HPDE6-E6E7 (cell line): ENCODE measurements at regions not wholly inside any gene's neighbourhood (a gene's known extent, or its start where the extent isn't known, plus 50 kb on each side); places are given as distances from the start of the nearest gene placed in this dataset.

Experiments used
- DNase-seq: peaks from one replicate; pipeline ENCODE4 v3.0.0; 2011; ENCODE audit warnings: missing footprints; ENCODE audit errors: extremely low spot score

DNA sequence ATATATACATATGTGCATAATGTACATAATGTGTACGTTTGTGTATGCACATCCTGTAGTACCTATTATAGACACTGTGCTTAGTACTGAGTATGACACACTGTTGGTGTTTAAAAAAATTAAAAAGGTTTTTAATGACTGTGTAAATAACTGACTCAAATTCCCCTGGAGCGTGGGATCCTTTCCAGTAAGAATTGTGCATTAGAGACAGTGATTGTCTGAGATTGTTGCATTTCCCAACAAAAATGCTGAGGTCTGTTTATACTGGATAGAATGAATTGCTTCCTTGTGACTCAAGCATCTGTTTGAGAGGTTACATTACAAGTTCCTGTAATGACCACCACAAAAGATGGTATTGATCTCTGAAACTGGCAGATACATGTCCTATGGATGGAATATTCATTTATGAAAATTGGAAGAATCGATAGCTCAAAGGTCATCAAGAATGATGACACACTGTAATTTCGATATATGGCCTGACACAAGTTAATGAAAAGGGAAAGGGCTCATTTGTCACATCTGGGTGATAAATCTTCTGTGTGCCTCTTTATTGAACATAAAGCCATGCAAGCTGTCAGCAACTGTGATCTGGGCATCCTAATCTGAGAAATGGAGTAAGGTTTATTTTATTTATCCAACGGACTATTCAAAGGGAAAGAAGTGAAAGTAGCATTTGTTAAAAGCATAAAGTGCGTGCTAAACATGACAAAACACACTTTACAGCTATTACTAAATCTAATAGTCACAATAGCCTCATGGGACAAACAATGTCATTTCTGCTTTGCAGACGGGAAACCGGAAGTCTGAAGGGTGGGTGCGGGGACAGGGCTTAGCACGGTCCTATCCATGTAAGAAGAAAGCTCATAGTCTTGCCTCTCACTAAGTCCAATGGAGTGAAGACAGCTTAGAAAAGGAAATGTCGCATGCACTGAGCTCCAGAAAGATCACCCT lies 228.8 kb downstream of the CDH11 start:
- DNase-seq, result no peak

DNA sequence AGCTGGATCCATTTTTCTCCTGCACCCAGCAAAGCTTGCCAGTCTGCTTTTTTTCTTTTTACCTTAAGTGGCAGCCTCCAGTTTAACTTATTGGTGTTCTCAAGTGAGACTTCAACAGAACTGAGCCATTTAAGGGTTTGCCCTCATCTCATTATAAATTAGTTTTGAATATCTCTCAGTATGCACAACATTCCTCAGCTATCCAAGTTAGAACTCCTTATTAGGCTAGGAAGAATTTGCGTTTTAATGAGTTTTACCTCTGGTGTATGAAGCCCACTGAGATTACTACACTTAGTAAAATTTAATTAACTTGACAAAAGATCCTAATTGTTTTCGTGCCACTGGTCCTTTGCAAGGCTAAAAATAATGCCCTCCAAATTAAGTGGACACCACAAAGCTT lies 232.4 kb downstream of the CDH11 start:
- DNase-seq, result no peak

DNA sequence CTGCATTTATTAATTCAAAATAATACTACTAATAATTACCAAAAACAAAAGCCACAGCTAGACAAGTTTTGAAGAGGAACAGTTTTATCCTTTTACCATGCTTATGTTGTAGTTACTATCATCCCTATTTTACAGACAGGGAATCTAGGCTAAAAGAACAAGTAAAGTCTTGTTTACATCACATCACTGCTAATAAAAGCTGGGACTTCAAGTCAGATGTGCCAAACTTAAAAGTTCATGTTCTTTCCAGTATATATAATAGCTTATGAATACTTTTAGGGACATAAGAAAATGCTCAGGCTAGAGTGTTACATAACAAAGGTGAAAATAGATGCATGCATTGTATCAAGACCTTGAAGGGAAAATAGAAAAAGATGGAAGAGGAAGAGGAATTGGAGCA lies 234.2 kb downstream of the CDH11 start:
- no peak for DNase-seq

DNA sequence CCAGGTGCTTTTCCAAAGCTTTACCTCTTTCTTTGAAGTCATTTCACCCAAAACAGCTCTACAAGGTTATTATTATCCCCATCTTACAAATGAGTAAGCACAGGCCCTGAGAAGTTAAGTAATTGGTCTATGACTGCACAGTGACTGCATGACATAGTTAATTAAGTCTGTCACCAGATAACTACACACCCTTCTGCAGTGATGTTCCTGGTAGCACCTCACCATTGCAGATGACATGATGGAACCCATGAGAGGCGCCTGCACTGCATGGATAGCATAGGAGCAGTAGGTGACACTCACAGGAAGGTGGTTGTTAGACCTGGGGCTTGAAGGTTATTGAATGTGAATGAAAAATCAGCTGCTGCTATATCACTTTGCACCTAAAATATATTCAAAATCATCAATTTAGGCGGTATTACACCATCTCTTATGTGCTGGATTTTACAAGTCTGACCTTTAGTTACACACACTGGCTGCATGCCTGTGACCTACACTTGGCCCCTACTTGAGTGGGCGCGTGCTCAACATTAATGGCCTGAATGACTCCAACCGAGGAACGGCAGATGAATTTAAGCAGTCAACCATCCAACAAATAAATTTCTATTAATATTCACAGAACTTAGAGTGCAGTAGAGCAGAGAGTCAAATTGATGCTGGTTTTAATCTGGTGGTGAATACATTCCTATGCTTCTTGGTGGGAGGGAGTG lies 239.6 kb downstream of the CDH11 start:
- no peak for DNase-seq

DNA sequence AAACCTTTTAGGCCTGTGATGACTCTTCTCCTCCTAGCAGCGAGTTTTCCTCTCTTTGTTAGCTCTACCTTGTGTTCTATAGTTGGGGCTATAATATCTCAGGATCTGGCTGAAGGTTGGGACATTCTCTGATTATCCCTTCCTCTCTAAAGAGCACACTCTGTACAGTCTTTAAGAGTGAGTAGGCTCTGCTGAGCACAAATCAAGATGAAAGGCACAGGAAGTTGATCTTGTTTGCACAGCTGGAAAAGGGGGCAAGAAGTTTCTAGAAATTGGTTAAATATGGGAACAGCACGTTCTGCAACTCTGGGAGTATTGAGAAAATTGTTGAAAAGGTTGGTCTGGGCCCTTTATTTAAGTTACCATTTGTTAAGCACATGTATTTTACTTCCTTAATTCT lies 240.9 kb downstream of the CDH11 start:
- no peak for DNase-seq

DNA sequence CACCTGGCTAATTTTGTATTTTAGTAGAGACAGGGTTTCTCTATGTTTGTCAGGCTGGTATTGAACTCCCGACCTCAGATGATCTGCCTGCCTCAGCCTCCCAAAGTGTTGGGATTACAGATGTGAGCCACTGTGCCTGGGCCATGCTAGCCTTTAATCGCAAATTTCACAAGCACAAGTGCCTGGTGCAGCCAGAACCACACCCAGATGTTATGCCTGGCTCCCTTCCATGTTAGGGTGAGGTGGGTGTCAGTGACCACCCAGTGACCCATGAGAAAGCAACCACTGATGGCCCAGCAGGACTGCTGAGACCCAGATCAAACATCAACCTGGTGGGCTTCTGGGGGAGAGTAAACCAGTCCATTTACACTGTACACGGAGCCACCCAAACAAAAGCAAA lies 241.9 kb downstream of the CDH11 start:
- DNase-seq, result no peak

DNA sequence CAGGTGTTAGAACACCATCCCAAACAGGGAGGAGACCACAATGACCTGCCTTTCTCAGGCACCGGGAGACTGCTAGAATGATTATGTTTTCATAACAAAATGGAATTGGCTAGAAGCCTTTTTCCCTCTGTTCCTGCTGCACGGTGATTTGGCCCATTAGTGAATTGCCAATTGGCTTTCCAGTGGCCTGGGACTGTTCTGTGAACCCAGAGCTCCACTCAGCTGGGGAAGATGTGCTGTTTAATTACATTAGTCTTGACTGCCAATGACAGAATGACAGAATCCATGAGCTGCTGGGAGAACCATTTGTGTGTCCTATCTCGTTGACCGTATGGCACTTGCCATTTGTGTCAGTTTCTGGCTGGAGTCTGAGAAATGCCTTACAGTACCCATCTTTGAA lies 242.9 kb downstream of the CDH11 start:
- no peak for DNase-seq

DNA sequence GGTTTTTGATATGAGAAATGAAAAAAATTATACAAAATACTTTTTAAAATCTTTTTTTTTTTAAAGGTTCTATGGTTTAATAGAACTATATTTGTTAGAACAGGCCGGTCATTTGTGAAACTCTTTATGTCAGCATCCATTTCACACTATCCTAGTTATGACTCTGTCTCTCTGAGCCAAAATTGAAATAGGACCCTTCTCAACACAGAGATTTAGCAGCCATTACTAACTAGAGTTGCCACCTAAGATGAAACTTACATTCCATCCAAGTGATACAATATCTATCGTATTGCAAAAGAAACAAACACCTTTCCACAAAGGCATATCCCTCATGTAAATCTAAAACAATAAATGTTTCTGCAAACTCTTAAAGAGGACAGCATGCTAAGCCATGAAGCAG lies 249.8 kb downstream of the CDH11 start:
- DNase-seq, result no peak

DNA sequence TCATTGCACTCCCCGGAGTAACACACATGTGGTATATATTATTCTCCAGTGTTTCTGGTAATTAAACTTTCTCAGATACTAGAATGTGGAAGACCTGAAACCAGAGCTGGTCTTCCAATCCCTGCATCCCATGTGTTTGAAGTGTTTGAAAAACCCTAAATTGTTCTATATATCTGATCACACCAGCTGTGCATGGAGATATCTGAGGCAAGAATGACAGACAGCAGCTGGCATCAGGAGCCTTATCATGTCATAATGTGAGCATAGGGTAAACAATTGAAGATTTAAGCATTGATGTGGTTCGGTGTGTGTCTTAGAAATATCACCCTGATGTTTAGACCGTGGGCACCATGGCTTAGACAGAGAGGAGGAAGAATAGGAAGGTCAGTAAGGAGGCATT lies 251.0 kb downstream of the CDH11 start:
- no peak for DNase-seq

DNA sequence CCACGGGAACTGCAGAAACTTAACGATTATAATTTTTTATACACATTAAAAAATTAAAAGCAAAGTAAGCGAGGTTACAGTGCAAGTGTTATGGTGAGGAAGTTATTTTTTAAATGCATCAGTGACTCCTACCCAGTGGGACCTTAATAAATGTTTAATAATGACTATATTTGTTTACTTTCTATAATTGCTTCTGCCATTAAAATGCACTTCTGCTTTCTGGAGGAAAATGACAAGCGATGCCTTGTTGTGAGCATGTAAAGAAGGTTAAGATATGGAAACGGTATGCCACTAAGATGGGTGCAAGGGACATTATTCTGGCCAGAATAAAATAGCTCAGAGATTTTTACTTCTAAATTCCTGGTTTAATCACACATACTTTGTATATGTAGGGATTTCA lies 252.1 kb downstream of the CDH11 start:
- no peak for DNase-seq

DNA sequence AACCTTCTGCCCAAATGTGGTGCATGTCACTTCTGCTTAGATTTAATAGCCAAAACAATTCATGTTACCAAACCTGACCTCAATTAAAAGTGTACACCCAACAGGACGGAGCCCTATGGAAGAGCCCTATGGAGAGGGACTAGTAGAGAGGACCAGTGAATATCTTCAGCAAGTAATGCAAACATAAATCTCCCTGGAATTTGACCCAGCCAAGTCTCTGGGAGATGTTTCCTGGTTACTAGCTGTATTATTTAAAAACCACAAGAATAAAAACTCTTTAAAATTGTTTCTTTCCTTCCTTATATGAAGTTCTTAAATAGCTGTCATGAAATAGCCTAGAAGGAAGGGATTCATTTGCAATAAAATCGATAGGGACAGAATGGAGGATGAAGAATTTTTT lies 255.8 kb downstream of the CDH11 start:
- no peak for DNase-seq

DNA sequence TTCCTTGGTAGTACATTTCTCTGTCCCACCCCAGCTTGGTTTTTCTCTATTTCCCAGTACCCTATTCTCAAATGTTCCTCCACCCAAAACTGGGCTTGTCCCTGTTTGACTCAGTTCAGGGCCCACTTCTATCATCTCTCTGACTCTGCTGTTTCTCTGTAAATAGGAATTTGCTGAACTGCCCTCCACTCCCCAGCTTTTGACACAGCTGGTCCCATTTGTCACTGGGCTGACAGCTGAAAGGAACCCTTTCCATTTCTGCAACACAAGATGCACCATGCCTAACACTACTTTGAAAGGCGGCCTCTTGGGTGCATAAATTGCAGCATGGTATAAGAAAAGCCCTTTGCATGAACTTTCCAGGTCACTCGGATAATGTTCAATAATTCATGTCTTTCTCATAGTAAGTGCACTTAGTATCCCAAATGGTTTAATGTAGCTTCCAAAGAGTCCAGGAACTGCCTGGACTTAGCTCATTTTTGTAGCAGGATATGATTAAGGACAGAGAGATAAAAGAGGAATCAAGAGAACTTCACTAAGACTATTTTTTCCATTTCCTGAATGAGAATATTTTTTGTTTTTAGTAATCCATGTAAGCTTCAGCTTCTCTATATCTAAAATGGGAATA lies 256.7 kb downstream of the CDH11 start:
- DNase-seq, result no peak

DNA sequence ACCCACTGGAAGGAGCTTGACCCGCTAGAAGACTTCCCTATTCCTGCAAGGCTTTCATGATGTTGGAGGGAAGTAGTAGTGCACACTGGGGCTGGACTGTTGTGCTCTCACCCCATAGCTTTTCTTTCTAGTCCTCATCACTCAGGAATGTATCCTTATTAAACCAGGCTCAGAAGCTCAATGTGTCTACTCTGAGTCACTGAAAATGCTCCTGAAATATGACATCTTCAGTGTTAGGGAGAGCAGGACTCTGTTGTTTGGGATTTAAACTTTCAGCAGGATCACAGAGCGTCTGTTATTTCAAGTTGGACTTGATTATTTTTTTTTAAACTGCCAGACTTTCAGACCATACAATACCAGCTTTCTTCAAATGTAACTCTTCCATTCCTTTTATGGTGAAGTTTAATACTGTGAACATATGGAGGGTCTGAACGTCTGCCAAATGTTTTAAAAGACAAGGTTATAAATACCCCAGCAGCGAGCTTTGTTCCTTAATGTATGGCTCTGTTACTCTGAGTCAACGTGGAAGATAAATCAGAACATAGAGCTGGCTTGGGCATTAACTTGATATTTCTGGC lies 257.5 kb downstream of the CDH11 start:
- no peak for DNase-seq

DNA sequence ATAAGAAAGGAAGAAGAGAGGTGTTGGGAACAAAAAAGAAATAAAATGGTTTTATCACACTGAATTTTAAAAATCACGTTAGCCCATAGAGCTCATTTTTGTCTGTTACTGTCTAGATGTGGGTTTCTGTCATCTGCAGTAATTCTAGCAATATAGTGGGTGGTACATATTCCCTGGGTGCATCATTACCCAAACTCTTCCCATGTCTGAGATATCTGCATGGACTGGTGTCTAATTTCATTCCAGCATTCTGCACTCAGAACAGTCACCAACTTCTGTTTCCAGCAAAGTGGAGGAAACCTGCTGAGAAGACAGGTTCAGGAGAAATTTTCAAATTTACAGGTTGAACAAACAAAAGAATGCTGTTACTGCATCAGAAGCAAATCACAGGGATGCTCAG lies 263.8 kb downstream of the CDH11 start:
- no peak for DNase-seq

DNA sequence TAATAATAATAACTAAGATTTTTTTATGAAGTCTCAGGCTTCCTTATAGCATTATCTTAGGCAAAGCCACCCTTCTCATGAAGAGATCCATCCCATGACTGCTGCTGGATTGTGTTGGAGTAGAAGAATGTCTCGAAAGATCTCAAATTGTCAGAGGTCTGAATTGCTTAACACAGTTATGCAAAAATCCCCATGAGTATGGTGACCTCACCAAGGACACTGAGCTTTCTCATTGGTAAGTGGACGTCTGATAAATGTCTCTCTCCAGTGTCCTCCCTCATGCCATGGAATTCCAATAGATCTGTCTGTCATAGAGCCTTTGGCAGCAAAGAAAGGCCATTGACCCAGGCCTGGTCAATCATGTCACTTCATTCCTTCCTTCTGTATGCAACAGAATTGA lies 264.5 kb downstream of the CDH11 start:
- no peak for DNase-seq

DNA sequence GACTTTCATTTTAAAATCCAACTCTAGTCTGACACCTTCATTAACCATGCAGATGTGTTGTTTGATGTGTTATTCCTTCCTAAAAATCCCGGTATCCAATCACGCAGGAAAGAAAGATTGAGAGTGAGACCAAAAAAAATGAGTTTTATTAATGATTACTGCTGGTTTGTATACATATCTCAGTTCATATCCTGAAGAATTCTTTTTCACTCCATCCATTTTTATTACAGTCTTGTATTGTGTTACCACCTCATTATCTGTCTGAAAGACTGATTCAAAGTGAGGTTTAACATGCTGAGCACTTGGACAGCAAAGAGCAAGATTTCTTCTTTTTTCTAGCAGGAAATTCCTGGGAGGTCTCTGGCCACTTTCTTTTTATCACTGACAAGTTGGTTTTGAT lies 268.3 kb downstream of the CDH11 start:
- DNase-seq, result no peak

DNA sequence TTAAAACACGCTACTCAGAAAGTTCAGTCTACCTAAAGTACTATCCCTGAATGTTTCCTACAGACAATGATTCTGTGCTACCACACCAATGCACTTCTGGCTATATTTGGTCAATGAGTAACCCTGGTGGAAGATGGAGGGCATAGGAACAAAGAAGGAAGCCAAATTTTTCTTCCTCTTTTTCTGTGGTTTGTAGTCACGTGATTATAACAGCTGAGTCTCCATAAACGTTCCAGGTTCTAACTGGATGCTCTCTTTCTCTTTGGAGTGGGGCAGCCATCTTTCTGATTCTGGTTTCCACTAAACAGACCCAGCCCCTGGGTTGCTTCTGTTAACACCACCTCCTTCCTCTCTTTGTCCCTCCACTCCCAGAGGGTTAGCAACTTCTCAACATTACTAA lies 274.9 kb downstream of the CDH11 start:
- DNase-seq, result no peak

DNA sequence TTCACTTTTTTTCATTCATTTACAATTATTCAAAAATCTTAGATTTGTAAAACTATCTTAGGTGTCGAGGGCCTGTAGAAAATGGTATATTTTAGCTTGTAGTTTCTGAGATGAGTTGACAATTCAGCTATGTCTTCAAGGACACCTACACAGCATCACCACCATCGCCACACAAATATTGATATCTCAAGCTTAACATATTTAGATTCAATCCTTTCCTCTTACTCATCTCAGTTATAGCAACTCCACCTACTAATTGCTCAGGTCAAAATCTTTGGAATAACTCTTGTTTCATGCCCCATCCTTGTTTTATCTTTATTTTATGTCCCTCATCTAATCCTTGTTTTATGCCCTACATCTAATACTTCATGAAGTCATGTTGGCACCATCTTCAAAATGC lies 276.8 kb downstream of the CDH11 start:
- no peak for DNase-seq

DNA sequence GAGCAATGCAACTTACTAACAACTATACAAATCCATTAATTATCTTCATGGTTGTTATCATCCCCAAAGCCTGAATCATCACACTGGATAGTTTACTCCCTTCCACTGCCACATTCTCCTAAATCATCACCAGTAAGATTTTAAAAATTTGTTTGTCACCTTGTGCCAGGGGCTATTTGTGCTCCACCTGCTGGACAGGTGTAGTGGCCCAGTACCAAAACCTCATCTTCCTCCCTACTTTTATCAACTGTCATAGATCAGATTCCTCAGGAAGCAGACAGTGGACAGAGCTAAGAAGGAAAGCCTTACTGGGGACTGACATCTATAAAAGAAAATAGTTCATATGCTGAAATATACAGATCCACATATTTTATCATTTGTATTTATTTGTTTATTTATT lies 280.4 kb downstream of the CDH11 start:
- DNase-seq, result no peak

DNA sequence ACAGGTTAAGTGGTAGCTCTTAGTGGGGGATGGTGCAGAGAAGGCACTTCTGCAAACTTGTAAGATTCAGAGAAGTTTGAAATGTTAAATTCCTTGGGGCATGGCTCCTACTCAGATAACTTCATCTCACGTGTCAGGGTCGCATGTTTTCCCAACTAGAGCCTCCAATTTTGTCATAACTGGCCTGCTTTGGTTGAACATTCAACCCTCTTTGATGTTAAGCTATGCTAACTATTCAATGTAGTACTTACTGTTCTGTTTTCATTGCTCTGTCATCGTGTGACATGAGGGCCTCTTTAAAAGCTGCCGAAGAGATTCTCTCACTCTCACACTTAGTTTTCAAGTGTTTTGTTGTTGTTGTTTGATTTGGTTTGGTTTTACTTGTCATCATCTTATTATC lies 280.8 kb downstream of the CDH11 start:
- DNase-seq, result no peak

DNA sequence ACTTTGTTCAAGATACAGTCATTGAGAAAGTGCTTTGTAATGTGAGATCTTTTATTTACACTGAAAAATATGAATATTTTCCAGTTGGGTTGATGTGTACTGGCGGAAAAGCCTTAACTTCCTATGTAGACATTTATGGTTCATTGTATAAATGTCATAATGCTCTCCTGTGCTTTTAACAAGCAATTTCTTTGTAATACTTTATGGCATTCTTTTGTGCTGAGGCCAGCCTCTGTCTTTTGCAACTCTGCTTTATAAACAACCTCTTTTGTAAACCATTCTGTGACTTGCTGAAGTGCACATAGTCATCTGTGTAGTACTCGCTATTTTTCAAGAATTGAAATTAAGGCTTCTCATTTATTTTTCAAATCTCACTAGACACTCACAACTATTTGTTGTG lies 291.2 kb downstream of the CDH11 start:
- DNase-seq, result no peak

DNA sequence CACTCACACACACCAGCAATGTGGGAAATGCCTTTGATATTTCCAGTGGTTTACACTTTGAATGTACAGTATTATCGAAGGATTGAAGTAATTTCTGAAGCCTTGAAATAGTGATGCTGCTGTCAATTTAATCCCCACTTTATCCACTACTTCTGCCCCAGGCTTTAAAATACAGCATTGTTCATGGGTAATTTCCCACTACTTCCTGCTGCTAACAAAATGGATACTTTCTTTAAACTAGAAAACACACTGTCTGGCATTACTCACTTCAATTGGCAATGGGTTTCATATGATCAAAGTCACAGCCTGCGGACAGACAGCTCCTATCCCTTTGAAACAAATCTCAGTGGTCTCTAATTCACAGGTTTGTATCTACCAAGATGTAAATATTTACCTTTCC lies 292.2 kb downstream of the CDH11 start:
- DNase-seq, result no peak

DNA sequence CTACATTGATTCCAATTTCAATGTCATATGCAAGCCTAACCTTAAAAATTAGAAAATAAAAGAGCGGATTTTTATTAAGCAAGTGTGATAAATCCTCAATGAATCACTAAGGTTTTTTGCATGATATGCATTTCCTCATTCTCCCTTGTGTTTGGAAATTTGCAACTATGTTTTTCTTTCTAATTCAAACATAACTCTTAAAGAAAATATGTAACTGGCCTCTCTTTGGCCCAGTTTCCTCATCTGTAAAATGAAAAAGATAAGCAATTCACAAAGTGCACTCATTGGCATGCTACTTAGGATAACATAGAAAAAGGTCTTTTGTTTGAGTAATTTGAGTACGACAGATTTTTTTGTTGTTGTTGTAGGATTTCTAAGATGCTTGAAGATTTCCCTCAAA lies 295.5 kb downstream of the CDH11 start:
- no peak for DNase-seq
